OCI-LY7 (cell line): ENCODE measurements at regions not wholly inside any gene's neighbourhood (a gene's known extent, or its start where the extent isn't known, plus 50 kb on each side); places are given as distances from the start of the nearest gene placed in this dataset.

Experiments used
- BruUV-seq: library from RNA; stranded (reverse); fragments of 400-500 nt; replicated peaks from 2 replicates; lab custom pipeline; 2021; lab: Mats Ljungman, UMichigan
- CTCF ChIA-PET: fragments of 300-600 bp; sonication (Branson Sonifier 250); formaldehyde crosslinking; loops from one replicate; lab custom pipeline; 2022; ENCODE audit warnings: antibody characterized with exemption; ENCODE audit not compliant: unreplicated experiment; lab: Charles Lee
- POLR2A ChIA-PET: fragments of 300-600 bp; sonication (Branson Sonifier 250); formaldehyde crosslinking; loops from one replicate; lab custom pipeline; 2022; ENCODE audit warnings: antibody characterized with exemption; lab: Charles Lee
- DNase-seq: peaks from one replicate; pipeline ENCODE4 v3.0.0-alpha.2; 2015; ENCODE audit warnings: low spot score
- H2AFZ ChIP-seq: fragments of 200-600 bp; sonication (generic), shearing (Covaris generic); 2 replicates; pipeline ENCODE4 v1.6.1; 2014; ENCODE audit warnings: mild to moderate bottlenecking, antibody characterized with exemption, low read length, moderate library complexity
- H3K27ac ChIP-seq: fragments of 200-600 bp; sonication (generic); 2 replicates; pipeline ENCODE4 v1.5.1; 2014; ENCODE audit warnings: mixed run types, low read depth, mild to moderate bottlenecking, moderate library complexity, low read length, inconsistent platforms; ENCODE audit not compliant: poor library complexity, severe bottlenecking
- H3K36me3 ChIP-seq: fragments of 200-600 bp; sonication (generic); 2 replicates; pipeline ENCODE4 v1.6.1; 2014; ENCODE audit warnings: mild to moderate bottlenecking, antibody characterized with exemption, low read length, moderate library complexity, mixed read lengths; ENCODE audit not compliant: insufficient read depth
- H3K4me1 ChIP-seq: fragments of 200-600 bp; sonication (generic); 2 replicates; pipeline ENCODE4 v1.5.1; 2014; ENCODE audit warnings: mild to moderate bottlenecking, low read length; ENCODE audit not compliant: insufficient read depth, poor library complexity, severe bottlenecking
- H3K4me2 ChIP-seq: fragments of 200-600 bp; sonication (generic); 2 replicates; pipeline ENCODE4 v1.6.1; 2014; ENCODE audit warnings: mild to moderate bottlenecking, low read length
- H3K4me3 ChIP-seq: fragments of 200-600 bp; sonication (generic); 2 replicates; pipeline ENCODE4 v1.5.1; 2014; ENCODE audit warnings: mild to moderate bottlenecking, low read depth, low read length; ENCODE audit not compliant: poor library complexity, severe bottlenecking
- H3K79me2 ChIP-seq: fragments of 200-600 bp; sonication (generic); 2 replicates; pipeline ENCODE4 v1.6.1; 2016; ENCODE audit warnings: low read depth, mild to moderate bottlenecking, low read length, moderate library complexity, mixed read lengths; ENCODE audit not compliant: insufficient read depth
- H3K9me2 ChIP-seq: fragments of 200-600 bp; sonication (generic); 2 replicates; pipeline ENCODE4 v1.6.1; 2016; ENCODE audit warnings: mild to moderate bottlenecking, low read length, mixed read lengths; ENCODE audit not compliant: insufficient read depth
- H3K9me3 ChIP-seq: fragments of 200-600 bp; sonication (generic); 2 replicates; pipeline ENCODE4 v1.6.1; 2014; ENCODE audit warnings: mild to moderate bottlenecking, mixed run types, low read length, mixed read lengths
- H4K20me1 ChIP-seq: fragments of 200-600 bp; sonication (generic); 2 replicates; pipeline ENCODE4 v1.6.1; 2014; ENCODE audit warnings: mild to moderate bottlenecking, antibody characterized with exemption, low read length, moderate library complexity, mixed read lengths; ENCODE audit not compliant: insufficient read depth
- CTCF ChIP-seq: fragments of 200-600 bp; sonication (generic); conservative IDR thresholded peaks from 2 replicates; pipeline ENCODE4 v1.5.1; 2014; ENCODE audit warnings: mild to moderate bottlenecking, antibody characterized with exemption, low read length, moderate library complexity, mixed read lengths
- EZH2phosphoT487 ChIP-seq: fragments of 200-600 bp; sonication (generic); IDR thresholded peaks from 2 replicates; pipeline ENCODE4 v1.6.1; 2018; ENCODE audit warnings: low read depth, borderline replicate concordance, mild to moderate bottlenecking, mixed run types, antibody characterized with exemption, low read length, moderate library complexity, mixed read lengths
- intact Hi-C: fragments of 100-400 bp; cut with micrococcal nuclease; formaldehyde crosslinking; loops from one replicate; pipeline ENCODE4 v1.10.0; 2022; ENCODE audit not compliant: unreplicated experiment

- Histone ChIP-seq H3K4me2 (no peak overlapping the region), H3K9me3 (no peaks in the 10 kb centered on the region), H3K27ac (no peak overlapping the region), H3K4me3 (no peak overlapping the region), H3K9me2 (no peaks in the 10 kb centered on the region), H3K36me3 (no peaks in the 10 kb centered on the region), H3K79me2 (no peaks in the 10 kb centered on the region), H2AFZ (no peak overlapping the region), H4K20me1 (no peaks in the 10 kb centered on the region), H3K4me1 (no peaks in the 10 kb centered on the region)
- no peak for DNase-seq
- POLR2A ChIA-PET, result no interaction called here
- TF ChIP-seq CTCF, result no peak
- TF ChIP-seq EZH2phosphoT487, result no peak
- CTCF ChIA-PET, result no interaction called here
- intact Hi-C loops, result no loop called here
- no TSS peak for BruUV-seq
These were observed 222.9 kb upstream of the CDH2 start for GRCh38 chr18:28399781-28400362.

- Histone ChIP-seq H2AFZ (no peak overlapping the region), H3K4me3 (no peak overlapping the region), H3K4me2 (no peak overlapping the region), H3K4me1 (no peaks in the 10 kb centered on the region), H3K79me2 (no peaks in the 10 kb centered on the region), H4K20me1 (no peaks in the 10 kb centered on the region), H3K27ac (no peak overlapping the region), H3K9me3 (no peaks in the 10 kb centered on the region), H3K36me3 (no peaks in the 10 kb centered on the region), H3K9me2 (no peaks in the 10 kb centered on the region)
- no TSS peak for BruUV-seq
- ChIA-PET POLR2A (interaction anchor here (0.7 to 1.1 kb wide), 2 partner anchors 14 to 286 kb away, joined by 4 to 5 read pairs; no protein-coding TSS in a partner anchor), CTCF (no interaction called here)
- no peak for DNase-seq
- TF ChIP-seq CTCF, result no peak
- no peak for TF ChIP-seq EZH2phosphoT487
- intact Hi-C loops, result no loop called here
These were observed 221.5 kb upstream of the CDH2 start for GRCh38 chr18:28398471-28398870.

GRCh38 chr18:28390022-28390421 lies 213.1 kb upstream of the CDH2 start:
- Histone ChIP-seq H3K79me2 (no peaks in the 10 kb centered on the region), H3K9me3 (no peaks in the 10 kb centered on the region), H3K27ac (no peak overlapping the region), H3K9me2 (no peaks in the 10 kb centered on the region), H4K20me1 (no peaks in the 10 kb centered on the region), H3K4me1 (no peaks in the 10 kb centered on the region), H2AFZ (no peak overlapping the region), H3K4me3 (no peak overlapping the region), H3K4me2 (no peak overlapping the region), H3K36me3 (no peaks in the 10 kb centered on the region)
- no peak for DNase-seq
- POLR2A ChIA-PET, result interaction anchor here (0.8 kb wide), 1 partner anchor 11 kb away, joined by 3 read pairs; no protein-coding TSS in a partner anchor
- intact Hi-C loops, result no loop called here
- no TSS peak for BruUV-seq
- TF ChIP-seq CTCF (no peak), EZH2phosphoT487 (no peak)
- CTCF ChIA-PET, result no interaction called here
